HTR-8/SVneo (cell line): ENCODE measurements at regions not wholly inside any gene's neighbourhood (a gene's known extent, or its start where the extent isn't known, plus 50 kb on each side); places are given as distances from the start of the nearest gene placed in this dataset.

Source experiments
- DNase-seq: peaks from one replicate; pipeline ENCODE4 v3.0.0; 2011; ENCODE audit warnings: low spot score, mixed read lengths; ENCODE audit not compliant: insufficient read length
- FAIRE-seq: peaks from 2 replicates; lab custom pipeline; 2011; peaks lifted over from hg19 to GRCh38; lab: Jason Lieb, UNC

DNA sequence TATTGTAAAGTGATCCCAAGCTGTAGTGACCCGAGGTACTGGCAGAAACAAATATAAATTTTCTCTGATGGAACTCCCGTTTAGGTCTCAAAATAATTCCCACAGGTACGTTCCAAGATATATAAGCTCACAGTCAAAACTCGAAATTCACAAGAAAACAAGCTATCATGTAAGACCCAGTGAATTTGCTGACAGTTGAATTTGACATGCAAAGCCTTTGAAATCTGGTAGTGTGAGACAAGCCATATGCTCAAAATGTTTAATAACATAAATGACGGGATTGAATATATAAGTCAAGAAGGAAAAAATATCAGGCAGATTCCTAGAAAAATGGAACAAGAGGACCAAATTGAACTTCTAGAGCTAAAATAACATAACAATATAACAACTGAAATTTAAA lies 252.8 kb downstream of the TMA16 start:
- no peak for DNase-seq
- no peak for FAIRE-seq

DNA sequence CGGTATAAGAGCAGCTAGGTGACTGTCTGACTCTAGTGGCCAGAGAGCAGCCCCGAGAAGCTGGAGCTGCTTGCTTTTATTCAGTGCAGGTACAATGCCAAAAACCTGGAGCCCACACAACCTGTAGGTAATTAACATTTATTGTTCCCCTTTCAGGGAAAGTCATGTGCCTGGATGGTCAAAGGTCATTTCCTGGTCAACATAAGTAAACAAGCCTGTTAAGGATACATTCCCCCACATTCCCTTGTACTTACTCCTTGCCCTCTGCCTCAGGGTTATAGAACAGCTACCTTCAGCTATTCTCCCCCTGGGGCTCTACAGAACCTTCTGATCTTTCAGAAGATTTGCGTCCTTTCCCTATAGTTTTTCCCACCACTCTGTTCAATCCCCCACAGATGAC lies 253.4 kb downstream of the TMA16 start:
- FAIRE-seq (no peak), DNase-seq (no peak)

DNA sequence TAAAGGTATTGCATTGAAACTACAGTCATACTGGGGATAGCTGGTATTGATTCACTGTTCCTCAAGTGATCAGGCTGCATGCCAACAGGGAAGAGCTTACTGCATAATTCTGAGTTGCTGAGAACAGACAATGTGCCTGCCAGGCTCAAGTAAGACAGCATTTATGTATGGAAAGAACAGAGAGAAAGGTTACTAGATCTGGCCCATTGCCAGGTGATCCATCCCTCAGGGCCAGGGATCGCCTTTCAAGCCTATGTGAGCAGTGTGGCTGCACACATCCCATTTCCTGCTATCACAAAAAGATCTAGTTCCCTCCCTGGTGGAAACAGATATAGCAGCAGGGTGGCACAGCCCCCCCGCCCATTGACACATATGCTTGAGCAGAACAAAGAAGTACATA lies 254.0 kb downstream of the TMA16 start:
- DNase-seq (peak; percentile 3), FAIRE-seq (no peak)

DNA sequence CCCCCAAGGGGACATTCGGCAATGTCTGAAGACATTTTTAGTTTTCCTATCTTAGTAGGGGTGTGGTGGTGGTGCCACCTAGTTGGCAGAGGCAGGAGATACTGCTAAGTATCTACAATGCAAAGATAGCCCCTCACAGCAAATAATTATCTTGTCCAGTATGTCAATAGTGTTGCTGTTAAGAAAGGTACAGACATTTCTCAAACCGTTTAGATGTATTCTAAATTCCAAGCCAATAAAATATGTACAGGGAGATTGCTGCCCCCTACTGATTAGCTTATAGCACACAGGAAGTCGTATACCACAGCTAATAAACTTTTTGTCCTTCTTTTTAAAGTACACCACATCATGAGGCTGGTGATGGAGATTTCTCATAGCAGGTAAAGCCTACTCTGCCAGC lies 260.5 kb downstream of the TMA16 start:
- DNase-seq (peak; percentile 6), FAIRE-seq (no peak)

DNA sequence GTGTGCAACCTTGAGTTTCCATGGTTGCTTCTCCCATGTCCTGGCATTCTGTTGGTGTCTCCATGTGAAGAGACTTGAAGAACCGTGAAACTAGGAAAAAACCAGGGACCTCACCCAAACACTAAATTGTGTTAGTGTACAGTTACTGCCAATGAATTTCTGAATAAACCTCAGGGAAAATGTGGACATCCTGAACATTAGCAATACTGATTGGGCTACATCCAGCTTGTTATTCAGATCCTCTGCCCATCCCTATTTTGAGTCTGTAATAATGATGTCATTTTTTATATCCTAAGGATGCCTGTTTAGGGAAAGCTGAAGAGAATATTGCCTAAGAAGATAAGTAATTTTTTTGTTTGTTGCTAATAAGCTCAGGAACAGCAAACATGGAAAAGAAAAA lies 262.7 kb downstream of the TMA16 start:
- no peak for FAIRE-seq

DNA sequence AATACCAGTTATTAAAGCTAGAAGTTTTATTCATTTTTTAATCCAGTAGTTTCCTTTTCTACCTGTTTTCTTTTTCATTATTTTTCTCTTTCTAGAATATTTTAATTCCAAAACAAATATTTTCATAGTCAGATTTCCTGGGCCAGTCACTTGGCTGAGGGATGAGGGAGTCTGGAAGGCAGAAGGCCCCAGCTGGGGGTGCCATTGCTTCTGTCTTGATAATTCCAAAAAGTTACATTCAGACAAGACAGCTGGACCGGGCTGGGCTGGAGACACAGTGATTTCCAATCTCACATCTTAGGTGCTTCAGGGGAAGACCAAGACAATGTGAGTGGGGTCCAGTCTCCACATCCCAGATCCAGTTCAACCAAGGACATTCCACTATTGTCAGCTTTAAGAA lies 263.5 kb downstream of the TMA16 start:
- FAIRE-seq: no peak
- DNase-seq: no peak

More for the DNA sequence above, 262.7 kb downstream of the TMA16 start:
- DNase-seq: no peak

DNA sequence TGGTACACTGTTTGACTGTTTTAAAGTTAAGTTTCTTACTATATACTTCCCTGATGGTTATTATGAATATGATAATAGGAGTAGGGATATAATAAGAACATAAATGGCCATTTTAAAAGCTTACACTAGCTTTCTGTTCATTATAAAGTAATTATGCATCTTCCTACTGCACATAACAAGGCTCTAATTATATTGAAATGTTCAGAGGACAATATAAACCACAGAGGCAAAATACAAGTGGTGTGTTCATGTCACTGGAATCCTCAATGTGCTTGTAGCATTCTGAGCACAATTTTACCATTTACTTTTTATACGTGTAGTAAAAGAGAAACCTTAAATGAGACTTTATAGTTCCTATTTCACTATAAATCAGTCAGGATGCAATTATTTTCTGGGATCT lies 268.3 kb downstream of the TMA16 start:
- FAIRE-seq (no peak), DNase-seq (no peak)

DNA sequence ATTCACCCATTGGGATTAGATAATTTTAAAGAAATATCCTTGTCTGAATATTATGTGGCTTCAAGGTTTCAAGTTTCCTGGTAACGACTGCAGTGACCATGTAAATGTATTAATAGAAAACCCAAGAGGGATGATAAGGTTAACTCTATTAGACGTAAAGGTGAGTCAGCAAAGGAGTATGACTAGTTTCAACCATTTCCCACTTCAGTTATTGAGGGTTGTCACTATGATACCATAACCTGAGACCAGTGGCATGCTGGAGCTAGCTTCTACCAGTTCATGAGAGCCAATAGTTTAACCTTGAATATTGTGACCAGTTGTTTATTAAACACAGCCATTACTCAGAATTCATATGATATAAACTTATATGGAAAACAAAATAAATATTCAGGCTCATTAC lies 270.1 kb downstream of the TMA16 start:
- FAIRE-seq: no peak

DNA sequence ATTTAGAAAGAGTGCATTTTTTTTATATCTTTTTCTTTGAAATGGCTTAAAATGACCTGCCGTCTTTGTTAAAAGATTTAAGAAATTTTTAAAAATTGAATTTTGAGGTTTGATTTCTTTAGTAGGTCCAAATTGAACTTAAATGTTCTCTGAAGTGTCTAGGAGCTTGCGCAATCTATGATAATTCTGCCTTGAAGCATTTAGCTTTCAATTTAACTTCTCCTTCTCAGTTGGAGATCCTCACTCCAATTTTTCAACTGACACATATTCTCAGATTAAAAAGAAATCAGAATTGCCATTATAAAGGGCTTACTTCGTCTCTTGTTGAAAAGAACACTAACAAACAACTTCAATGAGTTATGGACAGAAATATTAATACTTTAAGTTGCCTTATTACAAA lies 273.5 kb downstream of the TMA16 start:
- FAIRE-seq (no peak), DNase-seq (no peak)

More for the DNA sequence above, 270.1 kb downstream of the TMA16 start:
- DNase-seq: no peak

DNA sequence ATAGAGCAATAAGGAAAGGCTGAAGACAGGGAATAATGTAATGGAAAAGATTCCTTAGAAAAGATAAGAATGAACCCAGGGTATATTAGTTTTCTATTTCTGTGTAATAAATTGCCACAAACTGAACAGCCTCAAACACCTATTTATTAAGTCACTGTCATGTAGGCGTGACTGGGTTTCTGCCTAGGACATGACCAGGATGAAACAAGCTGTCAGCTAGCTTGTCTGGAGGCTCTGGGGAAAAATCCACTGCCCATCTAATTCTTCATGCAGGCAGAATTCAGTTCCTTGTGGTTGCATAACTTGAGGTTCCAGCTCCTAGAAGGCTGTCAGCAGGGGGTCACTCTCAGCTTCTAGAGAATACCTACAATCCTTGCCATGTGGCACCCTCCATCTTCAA lies 277.7 kb downstream of the TMA16 start:
- no peak for DNase-seq
- no peak for FAIRE-seq

DNA sequence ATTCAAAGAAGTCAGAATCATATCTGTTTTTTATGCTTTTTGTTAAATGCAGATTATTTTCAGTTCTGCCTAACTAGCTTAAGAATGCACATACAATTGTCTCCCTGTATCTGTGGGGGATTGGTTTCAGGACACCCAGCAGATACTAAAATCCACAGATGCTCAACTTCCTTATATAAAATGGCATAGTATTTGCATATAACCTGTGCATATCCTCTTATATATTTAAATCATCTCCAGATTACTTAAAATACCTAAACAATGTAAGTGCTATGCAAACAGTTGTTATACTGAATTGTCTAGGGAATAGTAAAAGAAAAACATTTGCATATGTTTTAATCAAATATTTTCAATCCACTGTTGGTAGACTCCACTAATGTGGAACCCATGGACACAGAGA lies 279.4 kb downstream of the TMA16 start:
- DNase-seq (no peak), FAIRE-seq (no peak)

DNA sequence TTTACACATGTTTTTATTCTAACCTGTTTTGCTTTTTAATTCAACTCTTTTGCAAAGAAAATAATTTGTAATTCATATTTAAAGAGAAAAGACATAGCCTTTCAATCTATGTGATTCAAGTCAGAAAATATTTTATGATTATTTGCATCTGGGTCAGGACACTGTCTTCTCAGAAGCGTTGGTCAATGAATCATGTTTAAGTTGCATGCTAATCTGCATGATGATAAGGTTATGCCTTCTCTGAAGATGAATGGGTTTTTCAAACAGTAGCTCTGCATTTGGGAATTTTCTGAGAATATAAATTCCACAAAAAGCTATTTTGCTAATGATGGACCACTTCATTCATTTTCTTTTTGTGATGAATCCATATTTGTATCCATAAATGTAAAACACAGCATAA lies 282.5 kb downstream of the TMA16 start:
- FAIRE-seq: no peak
- DNase-seq: no peak

DNA sequence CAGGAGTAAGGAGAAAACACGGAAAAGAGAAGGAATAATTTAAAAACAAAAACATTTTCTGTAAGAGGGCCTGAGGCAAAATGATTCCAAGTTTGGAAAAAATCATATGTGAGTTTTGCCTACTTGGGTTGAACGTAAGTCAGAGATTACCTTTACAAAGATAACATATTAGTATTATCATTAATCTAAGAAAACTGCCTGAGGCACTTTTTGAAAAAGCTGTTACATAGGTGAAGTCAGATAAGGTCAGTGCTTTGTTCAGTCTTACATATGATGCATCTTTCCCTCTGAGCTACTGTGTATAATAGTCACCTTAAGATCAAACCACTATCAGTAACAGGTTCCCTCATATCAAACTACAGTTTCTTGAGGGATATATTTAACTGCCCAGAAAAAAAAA lies 287.2 kb downstream of the TMA16 start:
- FAIRE-seq (no peak), DNase-seq (no peak)

DNA sequence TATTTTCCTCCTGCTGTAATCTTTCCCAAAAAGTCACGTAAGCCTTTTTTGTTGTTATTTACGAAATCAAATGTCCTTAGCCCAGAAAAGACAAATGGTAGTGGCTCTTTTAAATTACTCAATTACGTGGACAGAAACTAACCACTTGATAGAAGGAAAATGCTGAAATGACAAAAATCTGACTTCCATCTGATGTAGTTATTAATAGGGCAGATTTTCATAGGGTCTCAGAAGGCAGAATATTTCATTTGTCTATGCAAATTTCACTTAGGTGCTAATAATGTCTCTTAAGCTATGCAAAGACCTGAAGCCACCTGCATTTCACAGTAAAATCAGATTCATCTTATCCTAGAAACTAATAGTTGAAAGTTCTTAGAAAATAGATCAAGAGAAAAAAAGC lies 295.7 kb downstream of the TMA16 start:
- DNase-seq (no peak), FAIRE-seq (no peak)

DNA sequence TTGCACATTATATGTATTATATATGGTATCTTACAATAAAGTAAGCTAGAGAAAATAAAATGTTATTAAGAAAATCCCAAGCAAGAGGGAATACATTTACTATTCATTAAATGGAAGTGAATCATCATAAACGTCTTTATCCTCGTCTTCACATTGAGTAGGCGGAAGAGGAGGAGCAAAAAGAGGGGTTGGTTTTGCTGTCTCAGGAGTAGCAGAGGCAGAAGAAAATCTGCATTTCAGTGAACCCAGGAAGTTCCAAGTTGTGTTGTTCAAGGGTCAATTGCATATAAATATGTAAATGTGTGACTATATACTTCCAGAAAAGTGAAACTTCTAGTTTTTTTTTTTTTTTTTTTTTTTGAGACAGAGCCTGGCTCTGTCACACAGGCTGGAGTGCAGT lies 301.4 kb downstream of the TMA16 start:
- DNase-seq: no peak
- FAIRE-seq: no peak

DNA sequence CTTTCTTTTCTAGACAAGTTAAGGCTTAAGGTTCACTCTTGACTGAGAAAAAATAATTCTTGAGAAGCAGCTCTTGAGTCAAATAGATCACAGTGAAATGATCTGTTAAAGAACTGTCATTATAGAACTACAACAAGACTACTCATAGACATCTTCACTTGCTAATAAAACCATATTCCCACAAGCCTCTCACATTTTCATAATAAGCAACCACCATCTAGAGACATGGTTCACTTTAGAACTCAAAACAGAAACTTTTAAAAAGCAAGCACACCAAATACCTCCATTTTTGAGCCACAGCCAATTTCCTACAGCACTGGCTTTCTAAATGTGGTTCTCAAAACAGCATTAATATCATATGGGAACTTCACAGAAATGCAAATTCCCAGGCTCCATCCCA lies 309.5 kb downstream of the TMA16 start:
- FAIRE-seq (no peak), DNase-seq (no peak)

DNA sequence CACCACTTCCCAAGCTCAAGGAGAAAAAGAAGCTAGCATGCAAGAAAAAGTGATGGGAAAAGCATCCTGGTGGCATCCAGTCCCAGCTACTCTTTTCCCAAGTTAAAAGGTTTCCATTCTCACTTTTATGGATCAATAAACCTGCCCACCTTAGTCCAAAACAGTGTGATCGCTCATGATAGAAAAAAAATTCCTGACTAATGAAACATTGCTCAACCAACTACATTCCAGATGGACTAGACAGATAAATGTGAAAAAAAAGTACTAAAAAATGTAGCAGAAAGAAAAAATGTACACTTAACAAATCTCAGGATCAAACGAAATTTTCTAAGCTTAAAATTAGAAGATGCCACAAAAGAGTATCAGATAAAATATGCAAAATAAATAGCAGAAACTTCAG lies 312.2 kb downstream of the TMA16 start:
- FAIRE-seq (no peak), DNase-seq (peak; percentile 1)

DNA sequence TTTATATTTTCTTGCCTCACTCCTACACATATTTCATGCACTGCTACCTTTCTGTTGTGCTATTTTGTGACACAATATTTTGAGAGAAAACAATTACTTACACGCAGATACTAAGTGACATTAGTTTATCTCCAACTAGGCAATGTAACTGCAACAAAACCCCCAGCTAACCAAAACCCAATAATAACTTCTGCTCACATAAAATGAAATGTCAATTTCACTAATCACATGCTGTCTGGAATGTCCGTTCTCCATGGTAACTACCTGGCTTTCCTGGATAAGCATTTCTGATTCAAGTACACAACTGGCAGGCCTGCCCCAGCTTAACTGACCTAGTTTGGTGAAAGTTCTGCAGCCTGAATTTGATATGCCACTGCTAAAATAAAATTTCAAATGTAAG lies 313.5 kb downstream of the TMA16 start:
- FAIRE-seq: no peak
- no peak for DNase-seq

DNA sequence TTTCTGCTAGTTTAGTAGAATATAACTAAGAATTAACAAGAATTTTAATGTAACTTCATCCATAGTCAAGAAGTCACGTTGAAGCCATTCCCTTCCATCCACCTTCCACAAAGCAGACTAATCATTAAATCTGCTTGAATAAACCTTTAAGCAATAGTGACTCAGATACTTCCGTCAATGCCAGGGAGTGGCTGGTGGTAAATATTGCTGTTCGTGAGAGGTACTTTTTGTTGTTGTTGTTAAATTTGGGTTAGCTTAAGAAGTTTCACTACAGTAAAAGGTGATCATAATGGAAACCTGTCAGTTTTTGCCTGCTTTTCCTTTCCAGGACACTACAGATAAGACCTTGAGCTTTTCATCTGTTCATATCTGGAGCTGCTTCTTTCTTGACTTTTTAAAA lies 316.3 kb downstream of the TMA16 start:
- DNase-seq (no peak), FAIRE-seq (no peak)

DNA sequence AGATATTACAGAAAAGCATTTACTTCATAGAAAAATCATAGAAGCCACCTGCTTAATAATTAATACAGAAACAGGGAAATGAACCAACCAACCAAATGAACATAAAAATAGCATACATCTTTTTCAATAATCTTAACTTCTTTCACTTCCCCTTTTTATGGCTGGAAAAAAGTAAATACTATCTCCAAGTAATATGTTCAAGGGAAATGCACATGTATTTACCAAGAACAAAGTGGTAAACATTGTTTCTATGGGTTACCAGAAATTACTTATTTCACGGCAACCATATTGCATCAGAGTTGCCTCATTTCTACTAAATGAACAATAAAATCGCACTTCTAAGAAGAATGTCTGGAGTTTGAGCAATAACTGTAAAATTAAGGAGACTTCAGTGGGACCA lies 321.3 kb downstream of the TMA16 start:
- FAIRE-seq: no peak

DNA sequence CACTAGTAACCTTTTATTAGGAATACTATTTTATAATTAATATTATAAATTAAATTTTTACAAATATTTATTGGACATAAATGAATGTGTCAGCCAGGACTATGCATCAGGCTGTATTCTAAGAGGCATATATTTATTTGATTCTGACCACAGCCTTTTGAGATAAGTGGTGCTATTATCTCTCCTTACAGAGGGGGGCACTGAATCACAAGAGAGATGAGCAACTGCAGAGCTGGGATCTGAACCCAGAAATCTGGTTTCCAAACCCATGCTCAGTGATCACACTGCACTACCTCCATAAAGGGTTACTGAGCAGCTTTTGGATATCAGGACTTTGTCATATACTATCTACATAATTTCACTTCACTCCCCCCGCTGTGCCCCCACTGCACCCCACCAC lies 322.0 kb downstream of the TMA16 start:
- no peak for FAIRE-seq
- DNase-seq: peak; percentile 1

More for the DNA sequence above, 321.3 kb downstream of the TMA16 start:
- no peak for DNase-seq

DNA sequence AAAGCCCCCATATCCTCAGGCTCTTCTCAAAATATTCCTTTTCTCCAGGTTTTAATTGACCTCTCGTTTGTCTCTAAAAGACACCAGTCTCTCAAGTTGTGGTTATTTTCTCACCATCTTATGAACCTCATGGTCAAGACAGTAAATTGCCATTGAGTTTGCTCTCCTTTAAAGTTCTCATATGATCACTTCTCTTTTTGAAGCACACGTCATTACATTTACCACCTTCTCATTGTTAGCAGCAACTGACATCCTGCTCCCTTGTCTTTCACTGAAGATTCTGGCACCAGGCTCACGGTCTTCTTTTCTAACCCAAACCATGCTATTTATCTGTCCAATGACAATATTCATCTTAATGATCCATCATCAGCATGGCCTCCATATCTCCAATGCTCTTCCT lies 324.2 kb downstream of the TMA16 start:
- FAIRE-seq (no peak), DNase-seq (no peak)

DNA sequence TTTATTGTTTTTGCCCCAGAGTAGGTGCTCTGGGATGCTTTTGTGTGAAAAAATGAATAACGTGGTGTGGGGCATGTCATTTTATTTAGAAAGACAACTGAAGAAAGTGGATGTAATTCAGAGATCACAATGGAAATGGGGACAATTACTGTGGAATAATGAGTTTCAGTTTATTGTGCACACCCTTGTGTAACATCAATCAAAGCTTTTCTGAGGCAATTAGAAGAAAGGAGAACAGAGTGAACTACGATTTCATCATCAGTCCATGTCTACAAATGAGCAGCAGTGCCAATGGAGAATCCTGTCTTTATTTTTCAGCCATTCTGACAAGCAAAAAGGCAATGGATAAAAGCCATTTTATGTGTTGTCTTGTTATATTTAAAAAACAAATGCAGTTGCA lies 339.2 kb downstream of the TMA16 start:
- no peak for FAIRE-seq
- DNase-seq: no peak
